OCI-LY1 (cell line): ENCODE measurements at regions not wholly inside any gene's neighbourhood (a gene's known extent, or its start where the extent isn't known, plus 50 kb on each side); places are given as distances from the start of the nearest gene placed in this dataset.

Source experiments
- H2AFZ ChIP-seq: fragments of 200-600 bp; sonication (generic), shearing (Covaris generic); 2 replicates; pipeline ENCODE4 v1.6.0; 2014; ENCODE audit warnings: antibody characterized with exemption, mild to moderate bottlenecking, low read length
- H3F3A ChIP-seq: fragments of 200-600 bp; sonication (generic), shearing (Covaris generic); 2 replicates; pipeline ENCODE4 v1.6.0; 2014; ENCODE audit warnings: mild to moderate bottlenecking, antibody characterized with exemption, low read length, moderate library complexity; ENCODE audit not compliant: insufficient read depth
- H3K27ac ChIP-seq: fragments of 200-600 bp; sonication (generic); 2 replicates; pipeline ENCODE4 v1.5.1; 2014; ENCODE audit warnings: low read length, mixed run types, mild to moderate bottlenecking, low read depth; ENCODE audit not compliant: poor library complexity, severe bottlenecking
- H3K27me3 ChIP-seq: fragments of 200-600 bp; sonication (generic); 2 replicates; pipeline ENCODE4 v1.6.0; 2014; ENCODE audit warnings: antibody characterized with exemption, mild to moderate bottlenecking, low read length, moderate library complexity; ENCODE audit not compliant: insufficient read depth
- H3K36me3 ChIP-seq: fragments of 200-600 bp; sonication (generic); 2 replicates; pipeline ENCODE4 v1.6.1; 2014; ENCODE audit warnings: mild to moderate bottlenecking, antibody characterized with exemption, low read length, moderate library complexity, mixed read lengths; ENCODE audit not compliant: insufficient read depth
- H3K4me1 ChIP-seq: fragments of 200-600 bp; sonication (generic); 2 replicates; pipeline ENCODE4 v1.5.1; 2014; ENCODE audit warnings: mild to moderate bottlenecking, low read length, moderate library complexity; ENCODE audit not compliant: insufficient read depth, severe bottlenecking
- H3K4me2 ChIP-seq: fragments of 200-600 bp; sonication (generic), shearing (Covaris generic); 2 replicates; pipeline ENCODE4 v1.6.1; 2014; ENCODE audit warnings: low read length
- H3K4me3 ChIP-seq: fragments of 200-600 bp; sonication (generic); 2 replicates; pipeline ENCODE4 v1.5.1; 2014; ENCODE audit warnings: low read length, low read depth, mild to moderate bottlenecking, mixed read lengths; ENCODE audit not compliant: poor library complexity, severe bottlenecking
- H3K79me2 ChIP-seq: fragments of 200-600 bp; shearing (Covaris generic); 2 replicates; pipeline ENCODE4 v1.6.1; 2016; ENCODE audit warnings: mixed run types, low read length, mixed read lengths; ENCODE audit not compliant: insufficient read depth
- H3K9ac ChIP-seq: fragments of 200-600 bp; sonication (generic), shearing (Covaris generic); 2 replicates; pipeline ENCODE4 v1.6.1; 2014; ENCODE audit warnings: mild to moderate bottlenecking, low read length, mixed read lengths
- H3K9me2 ChIP-seq: fragments of 200-600 bp; sonication (generic), shearing (Covaris generic); 2 replicates; pipeline ENCODE4 v1.6.1; 2014; ENCODE audit warnings: low read depth, mild to moderate bottlenecking, low read length, mixed read lengths
- H3K9me3 ChIP-seq: fragments of 200-600 bp; shearing (Covaris generic); 2 replicates; pipeline ENCODE4 v1.6.1; 2014; ENCODE audit warnings: low read length, mixed read lengths
- H4K20me1 ChIP-seq: fragments of 200-600 bp; sonication (generic), shearing (Covaris generic); 2 replicates; pipeline ENCODE4 v1.6.0; 2016; ENCODE audit warnings: mild to moderate bottlenecking, low read length; ENCODE audit not compliant: insufficient read depth
- CTCF ChIP-seq: fragments of 200-600 bp; sonication (generic), shearing (Covaris generic); IDR thresholded peaks from 2 replicates; pipeline ENCODE4 v1.5.1; 2017; ENCODE audit warnings: mild to moderate bottlenecking, antibody characterized with exemption, low read length, moderate library complexity, mixed read lengths
- EZH2 ChIP-seq: fragments of 200-600 bp; sonication (generic), shearing (Covaris generic); IDR thresholded peaks from 2 replicates; pipeline ENCODE4 v1.8.0; 2017; ENCODE audit warnings: borderline replicate concordance, mixed run types, mild to moderate bottlenecking, antibody characterized with exemption, low read length, moderate library complexity, mixed read lengths

GRCh38 chr1:25088180-25088701 is 144.1 kb downstream of the SYF2 start:
- Histone ChIP-seq H3K9me3 (no peaks in the 10 kb centered on the region), H3K27ac (no peak overlapping the region), H3K79me2 (no peaks in the 10 kb centered on the region), H3F3A (no peaks in the 10 kb centered on the region), H3K36me3 (no peaks in the 10 kb centered on the region), H3K9ac (no peak overlapping the region), H3K4me1 (no peaks in the 10 kb centered on the region), H3K4me3 (no peak overlapping the region), H3K9me2 (no peaks in the 10 kb centered on the region), H3K4me2 (no peak overlapping the region), H2AFZ (no peak overlapping the region), H4K20me1 (no peaks in the 10 kb centered on the region), H3K27me3 (0 out of 2 replicates have a peak, but pooled peaks cover 9% of the 10 kb centered on the region)
- no peak for TF ChIP-seq CTCF
- no peak for TF ChIP-seq EZH2

- TF ChIP-seq CTCF (no peak), EZH2 (no peak)
- no peaks in the 10 kb centered on the region for H4K20me1 ChIP-seq
These were observed 145.7 kb downstream of the SYF2 start for GRCh38 chr1:25086518-25087079.

GRCh38 chr1:25084407-25084806 is 147.9 kb downstream of the SYF2 start:
- no peak overlapping the region for H3K9ac ChIP-seq
- H4K20me1 ChIP-seq: no peaks in the 10 kb centered on the region
- no peaks in the 10 kb centered on the region for H3K36me3 ChIP-seq
- no peak overlapping the region for H2AFZ ChIP-seq
- no peaks in the 10 kb centered on the region for H3K4me1 ChIP-seq
- no peaks in the 10 kb centered on the region for H3K79me2 ChIP-seq
- no peaks in the 10 kb centered on the region for H3F3A ChIP-seq
- no peaks in the 10 kb centered on the region for H3K9me3 ChIP-seq
- no peak overlapping the region for H3K4me3 ChIP-seq
- H3K4me2 ChIP-seq: no peak overlapping the region
- TF ChIP-seq CTCF (no peak), EZH2 (no peak)
- H3K9me2 ChIP-seq: no peaks in the 10 kb centered on the region
- H3K27ac ChIP-seq: no peak overlapping the region
- 0 out of 2 replicates have a peak, but pooled peaks cover 9% of the 10 kb centered on the region for H3K27me3 ChIP-seq

More at GRCh38 chr1:25086518-25087079, 145.7 kb downstream of the SYF2 start:
- no peak overlapping the region for H3K4me3 ChIP-seq
- no peak overlapping the region for H2AFZ ChIP-seq
- H3K9ac ChIP-seq: no peak overlapping the region
- H3K9me3 ChIP-seq: no peaks in the 10 kb centered on the region
- no peaks in the 10 kb centered on the region for H3K4me1 ChIP-seq
- H3K4me2 ChIP-seq: no peak overlapping the region
- 0 out of 2 replicates have a peak, but pooled peaks cover 9% of the 10 kb centered on the region for H3K27me3 ChIP-seq
- no peaks in the 10 kb centered on the region for H3F3A ChIP-seq
- H3K27ac ChIP-seq: no peak overlapping the region
- H3K79me2 ChIP-seq: no peaks in the 10 kb centered on the region
- H3K9me2 ChIP-seq: no peaks in the 10 kb centered on the region
- H3K36me3 ChIP-seq: no peaks in the 10 kb centered on the region
